ENCODE measurements at regions not wholly inside any gene's neighbourhood (a gene's known extent, or its start where the extent isn't known, plus 50 kb on each side); places are given as distances from the start of the nearest gene placed in this dataset.

DNA sequence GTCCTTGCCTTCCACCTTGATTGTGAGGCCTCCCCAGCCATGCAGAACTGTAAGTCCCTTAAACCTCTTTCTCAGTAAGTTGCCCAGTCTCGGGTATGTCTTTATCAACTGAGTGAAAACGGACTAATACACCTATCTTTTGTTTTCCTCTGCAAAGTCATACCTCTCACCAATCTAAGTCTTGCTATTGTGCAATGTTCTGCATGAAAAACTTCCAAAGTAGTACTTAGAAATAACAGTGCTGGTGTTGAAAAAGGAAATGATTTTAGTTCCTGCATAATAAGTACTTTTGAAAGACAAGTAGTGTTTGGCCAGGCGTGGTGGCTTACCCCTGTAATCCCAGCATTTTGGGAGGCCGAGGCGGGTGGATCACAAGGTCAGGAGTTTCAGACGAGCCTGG lies 573.5 kb downstream of the ANKRD50 start:
- TF ChIP-seq, protein P1, sequence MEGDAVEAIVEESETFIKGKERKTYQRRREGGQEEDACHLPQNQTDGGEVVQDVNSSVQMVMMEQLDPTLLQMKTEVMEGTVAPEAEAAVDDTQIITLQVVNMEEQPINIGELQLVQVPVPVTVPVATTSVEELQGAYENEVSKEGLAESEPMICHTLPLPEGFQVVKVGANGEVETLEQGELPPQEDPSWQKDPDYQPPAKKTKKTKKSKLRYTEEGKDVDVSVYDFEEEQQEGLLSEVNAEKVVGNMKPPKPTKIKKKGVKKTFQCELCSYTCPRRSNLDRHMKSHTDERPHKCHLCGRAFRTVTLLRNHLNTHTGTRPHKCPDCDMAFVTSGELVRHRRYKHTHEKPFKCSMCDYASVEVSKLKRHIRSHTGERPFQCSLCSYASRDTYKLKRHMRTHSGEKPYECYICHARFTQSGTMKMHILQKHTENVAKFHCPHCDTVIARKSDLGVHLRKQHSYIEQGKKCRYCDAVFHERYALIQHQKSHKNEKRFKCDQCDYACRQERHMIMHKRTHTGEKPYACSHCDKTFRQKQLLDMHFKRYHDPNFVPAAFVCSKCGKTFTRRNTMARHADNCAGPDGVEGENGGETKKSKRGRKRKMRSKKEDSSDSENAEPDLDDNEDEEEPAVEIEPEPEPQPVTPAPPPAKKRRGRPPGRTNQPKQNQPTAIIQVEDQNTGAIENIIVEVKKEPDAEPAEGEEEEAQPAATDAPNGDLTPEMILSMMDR (IDR thresholded peaks at IDR 0.05; ENCODE audit: low read length): no peak
- no peak for TF ChIP-seq EZH2 (IDR thresholded peaks at IDR 0.05; ENCODE audit: borderline replicate concordance, low read length)
